DMS53 treated with DMSO at 0.1 percent for 48 hours (cell line): ENCODE measurements at regions not wholly inside any gene's neighbourhood (a gene's known extent, or its start where the extent isn't known, plus 50 kb on each side); places are given as distances from the start of the nearest gene placed in this dataset.
"Not testable (repeated sequence)": the region's sequence is repeated elsewhere in the genome, so short reads cannot be mapped to it uniquely, and the experiment has no call there.

Experiments used
- DNase-seq: peaks from one replicate; lab custom pipeline; 2025; ENCODE audit not compliant: unreplicated experiment; lab: John Stamatoyannopoulos, UW

- no peak for DNase-seq
Measured at GRCh38 chr1:244291236-244292201, 160.2 kb downstream of the ADSS2 start.

- no peak for DNase-seq
Measured at GRCh38 chr1:244294599-244295224, 157.0 kb downstream of the ADSS2 start.

DNA sequence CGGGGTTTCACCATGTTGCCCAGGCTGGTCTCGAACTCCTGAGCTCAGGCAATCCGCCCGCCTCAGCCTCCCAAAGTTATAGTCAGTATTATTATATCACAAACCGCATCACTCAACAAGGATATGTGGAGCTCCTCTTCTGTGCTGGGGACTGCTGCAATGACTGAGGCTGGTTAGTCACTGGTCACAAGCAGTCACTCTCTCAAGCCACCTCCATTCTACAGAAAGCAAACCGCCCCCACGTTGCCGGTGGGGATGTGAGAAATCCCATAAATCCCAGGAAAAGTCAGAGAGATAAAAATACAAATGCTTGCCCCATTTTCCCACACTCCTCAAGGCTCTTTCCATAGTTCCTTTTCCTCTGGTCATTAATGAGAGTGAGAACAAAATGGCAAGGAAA, 155.7 kb downstream of the ADSS2 start:
- DNase-seq, result no peak

DNA sequence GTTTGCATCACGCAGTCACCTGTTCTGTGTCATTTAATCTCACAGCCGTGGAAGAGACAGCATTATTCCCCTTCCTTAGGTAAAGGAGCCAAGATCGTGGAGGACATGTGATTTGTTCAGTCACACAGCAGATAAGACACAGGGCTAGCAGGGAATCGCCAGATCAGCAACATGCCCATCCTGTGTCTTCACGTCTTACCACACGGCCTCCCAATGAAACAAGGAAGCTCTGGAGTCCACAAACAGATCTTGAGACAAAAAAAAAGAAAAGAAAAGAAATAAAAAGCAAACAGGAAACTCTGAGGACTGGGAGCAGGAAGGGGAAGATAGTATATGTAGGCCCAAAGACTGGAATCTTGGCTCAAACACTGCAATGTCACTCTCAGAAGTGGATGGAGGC, 155.3 kb downstream of the ADSS2 start:
- no peak for DNase-seq

- DNase-seq, result no peak
Measured at GRCh38 chr1:244297087-244297486, 154.6 kb downstream of the ADSS2 start.

GRCh38 chr1:244297616-244298015, 154.1 kb downstream of the ADSS2 start:
- no peak for DNase-seq

- DNase-seq, result not testable (repeated sequence)
Measured at GRCh38 chr1:244300029-244300375, 151.7 kb downstream of the ADSS2 start.

DNA sequence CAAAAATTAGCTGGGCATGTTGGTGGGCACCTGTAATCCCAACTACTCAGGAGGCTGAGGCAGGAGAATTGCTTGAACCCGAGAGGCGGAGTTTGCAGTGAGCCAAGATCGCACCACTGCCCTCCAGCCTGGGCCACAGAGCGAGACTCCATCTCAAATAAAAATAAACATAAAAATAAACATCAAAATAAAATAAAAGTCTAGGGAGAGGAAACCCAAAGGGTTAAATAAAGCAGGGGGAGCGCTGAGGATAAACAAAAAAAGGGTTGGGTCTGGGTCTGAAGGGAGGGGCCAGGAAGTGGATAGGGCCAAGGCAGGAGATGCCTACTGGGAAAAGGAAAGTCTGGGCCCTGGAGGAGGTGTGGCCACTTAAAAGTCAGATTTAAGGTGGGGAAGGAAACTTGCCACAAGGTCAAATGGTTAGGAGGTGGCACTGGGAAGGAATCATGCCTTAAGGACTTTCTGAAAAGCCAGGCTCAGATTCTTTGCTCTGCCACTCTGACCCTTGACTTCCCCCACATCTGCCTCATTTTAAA, 150.0 kb downstream of the ADSS2 start:
- DNase-seq, result no peak

DNA sequence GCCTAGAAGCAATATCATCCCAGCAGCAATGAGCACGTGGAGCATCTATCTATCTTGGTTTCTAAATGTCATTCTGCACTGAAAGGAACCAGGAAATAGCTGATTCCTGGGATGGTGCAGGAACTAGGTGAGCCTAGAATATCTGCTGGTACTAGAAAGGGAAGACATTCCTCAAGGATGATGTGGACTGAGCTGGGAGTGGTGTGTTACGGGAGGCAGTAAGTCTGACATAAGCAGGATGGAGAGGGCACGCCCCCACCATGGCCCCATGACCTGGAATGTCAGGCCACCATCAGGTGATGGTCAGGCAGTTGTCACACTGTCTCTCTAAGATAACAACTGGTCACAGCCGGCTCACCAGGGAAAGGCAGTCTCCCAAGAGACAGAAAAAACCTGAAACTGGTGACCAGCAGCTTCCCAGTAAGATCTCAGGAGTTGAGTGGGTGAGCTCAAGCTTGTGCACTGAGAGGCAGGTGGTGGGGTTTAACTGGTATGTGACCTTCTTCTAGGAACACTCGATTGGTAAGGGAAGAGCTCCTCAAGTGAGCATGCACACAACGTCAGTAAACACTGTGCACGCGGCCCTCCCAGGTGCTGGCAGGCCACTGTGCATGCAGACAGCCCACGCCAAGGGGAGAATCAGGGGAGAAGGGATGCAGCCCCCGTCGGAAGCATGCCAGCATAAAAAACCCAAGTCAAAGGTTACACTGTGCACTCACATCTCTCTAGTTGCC, 148.7 kb downstream of the ADSS2 start:
- peak; percentile 69 for DNase-seq

DNA sequence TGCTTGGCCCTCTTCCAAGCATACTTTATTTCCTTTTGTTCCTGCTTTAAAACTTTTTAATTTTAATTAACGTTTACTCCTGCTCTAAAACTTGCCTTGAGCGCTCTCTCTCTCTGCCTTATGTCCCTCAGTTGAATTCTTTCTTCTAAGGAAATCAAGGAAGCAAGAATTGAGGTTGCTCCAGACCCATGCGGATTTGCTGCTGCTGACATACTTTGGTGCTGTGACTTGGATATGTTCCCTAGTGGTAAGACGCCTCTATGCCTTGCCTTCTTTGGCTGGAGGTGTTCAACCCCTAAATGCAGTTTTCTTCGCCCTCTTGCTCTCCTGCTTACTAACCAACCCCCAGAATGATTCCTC, 148.1 kb downstream of the ADSS2 start:
- DNase-seq, result no peak

GRCh38 chr1:244304156-244304555, 147.6 kb downstream of the ADSS2 start:
- DNase-seq, result no peak

GRCh38 chr1:244304656-244305055, 147.1 kb downstream of the ADSS2 start:
- no peak for DNase-seq

DNA sequence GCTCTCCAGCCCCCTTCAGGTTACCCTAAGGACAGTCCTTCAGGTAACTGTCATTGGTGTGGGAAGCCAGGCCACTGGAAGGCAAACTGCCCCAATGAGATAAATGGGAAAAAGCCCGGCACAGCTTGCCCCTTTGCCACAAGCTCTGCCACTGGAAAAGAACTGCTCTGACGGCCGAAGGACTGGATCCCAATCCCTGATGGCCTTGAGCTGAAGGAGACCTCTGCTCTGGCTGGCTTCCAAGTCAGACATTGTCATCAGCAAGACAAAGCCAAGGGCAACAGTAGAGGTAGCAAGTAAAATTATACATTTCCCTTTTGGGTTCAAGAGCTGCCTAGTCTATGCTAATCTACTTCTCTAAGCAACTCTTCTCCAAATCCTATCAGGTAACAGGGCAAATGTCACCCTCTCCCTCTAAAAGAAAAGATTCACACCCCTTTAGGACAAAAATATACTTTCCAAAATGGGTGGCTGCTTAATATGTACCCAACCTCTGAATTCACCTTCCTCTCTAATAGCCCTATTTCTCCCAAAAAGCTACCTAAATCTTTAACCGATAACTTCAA, 145.8 kb downstream of the ADSS2 start:
- no peak for DNase-seq

DNA sequence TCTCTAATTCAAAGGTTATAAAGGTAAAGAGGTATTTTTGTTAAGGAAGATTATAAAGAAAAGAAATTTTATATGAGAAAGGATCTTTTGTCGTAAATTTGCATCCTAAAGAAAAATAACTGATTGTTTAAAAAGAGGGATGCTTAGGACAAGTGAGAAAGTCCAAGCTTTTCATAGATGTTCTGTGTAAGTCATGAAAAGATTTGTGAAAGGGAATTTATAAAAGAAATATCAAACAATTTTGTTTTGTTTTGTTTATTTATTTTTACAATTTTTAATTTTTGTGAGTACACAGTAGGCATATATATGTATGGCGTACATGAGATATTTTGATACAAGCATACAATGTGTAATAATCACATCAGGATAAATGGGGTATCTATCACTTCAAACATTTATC, 145.2 kb downstream of the ADSS2 start:
- DNase-seq, result no peak

DNA sequence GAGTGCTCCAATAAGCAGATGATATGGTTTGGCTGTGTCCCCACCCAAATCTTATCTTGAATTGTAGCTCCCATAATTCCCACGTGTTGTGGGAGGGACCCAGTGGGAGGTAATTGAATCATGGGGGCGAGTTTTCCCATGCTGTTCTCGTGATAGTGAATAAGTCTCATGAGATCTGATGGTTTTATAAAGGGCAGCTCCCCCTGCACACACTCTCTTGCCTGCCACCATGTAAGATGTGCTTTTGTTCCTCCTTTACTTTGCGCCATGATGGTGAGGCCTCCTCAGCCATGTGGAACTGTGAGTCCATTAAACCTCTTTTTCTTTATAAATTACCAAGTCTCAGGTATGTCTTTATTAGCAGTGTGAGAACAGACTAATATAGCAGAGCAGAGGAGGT, 142.5 kb downstream of the ADSS2 start:
- DNase-seq, result not testable (repeated sequence)

- no peak for DNase-seq
Measured at GRCh38 chr1:244311784-244312532, 139.8 kb downstream of the ADSS2 start.

DNA sequence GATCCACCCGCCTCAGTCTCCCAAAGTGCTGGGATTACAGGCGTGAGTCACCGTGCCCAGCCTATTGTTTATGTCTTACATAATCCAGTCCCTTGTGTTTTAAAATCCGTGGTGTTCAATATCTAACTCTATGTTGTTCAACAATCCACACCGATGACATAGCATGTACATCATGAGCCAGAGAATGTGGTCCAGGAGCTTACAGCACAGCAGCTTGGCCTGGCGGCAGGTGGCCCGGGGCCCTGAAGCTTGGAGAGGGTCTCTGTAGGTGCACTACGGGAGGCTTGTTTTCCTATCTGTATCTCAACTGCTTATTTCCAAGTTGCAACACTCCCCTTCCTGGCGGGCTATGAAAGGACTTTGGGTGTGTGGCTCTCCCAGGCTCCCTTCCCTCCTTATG, 138.4 kb downstream of the ADSS2 start:
- no peak for DNase-seq

DNA sequence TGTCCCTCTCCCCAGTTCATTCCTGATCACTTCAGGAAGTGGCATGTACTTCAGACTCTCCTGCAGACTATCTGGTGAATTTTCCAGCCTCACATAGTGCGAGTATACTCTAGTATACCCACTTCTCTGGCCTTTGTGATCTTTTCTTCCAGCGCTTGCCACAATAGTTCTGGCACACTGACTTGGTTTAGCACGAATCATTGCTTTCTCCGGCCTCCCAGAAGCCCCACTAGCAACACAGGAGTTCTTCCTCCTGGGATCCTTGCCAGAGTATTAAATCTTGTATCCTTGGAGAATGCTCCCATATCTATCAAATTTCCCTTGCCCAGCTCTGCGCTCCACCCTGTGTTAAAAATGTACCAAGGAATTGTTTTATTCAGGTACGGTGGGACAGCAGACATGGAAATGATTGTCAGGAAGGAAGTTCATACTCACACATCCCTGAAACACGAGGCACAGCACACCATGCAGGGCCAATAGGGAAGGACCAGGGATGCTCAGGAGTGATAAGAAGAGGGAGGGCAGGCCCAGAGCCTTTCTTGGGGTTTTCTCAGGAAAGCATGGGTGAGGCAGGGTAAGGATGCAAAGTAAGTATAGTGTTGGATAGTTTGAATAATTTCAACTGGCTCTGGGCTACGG, 136.7 kb downstream of the ADSS2 start:
- DNase-seq, result no peak

GRCh38 chr1:244315996-244316395, 135.7 kb downstream of the ADSS2 start:
- no peak for DNase-seq

GRCh38 chr1:244316407-244316806, 135.3 kb downstream of the ADSS2 start:
- no peak for DNase-seq
